Astrocyte (in vitro differentiated cells and primary cell): ENCODE measurements at regions not wholly inside any gene's neighbourhood (a gene's known extent, or its start where the extent isn't known, plus 50 kb on each side); places are given as distances from the start of the nearest gene placed in this dataset.

Source experiments
- DNase-seq: peaks from one replicate; pipeline ENCODE4 v3.0.0-alpha.2; 2010; ENCODE audit warnings: low read depth
- FAIRE-seq: peaks from 2 replicates; lab custom pipeline; 2011; peaks lifted over from hg19 to GRCh38; lab: Jason Lieb, UNC
- H2AFZ ChIP-seq: 2 replicates; pipeline ENCODE4 v1.6.0; 2012; ENCODE audit warnings: low read depth, low read length, inconsistent platforms
- H3K27ac ChIP-seq: 2 replicates; pipeline ENCODE4 v1.5.1; 2011; ENCODE audit warnings: low read depth, low read length, inconsistent platforms
- H3K27me3 ChIP-seq: 2 replicates; pipeline ENCODE4 v1.6.0; 2011; ENCODE audit warnings: low read length, inconsistent platforms; ENCODE audit not compliant: insufficient read depth
- H3K36me3 ChIP-seq: 2 replicates; pipeline ENCODE4 v1.5.1; 2011; ENCODE audit warnings: low read length, inconsistent platforms; ENCODE audit not compliant: insufficient read depth
- H3K4me1 ChIP-seq: 2 replicates; pipeline ENCODE4 v1.5.1; 2011; ENCODE audit warnings: low read length, inconsistent platforms; ENCODE audit not compliant: insufficient read depth
- H3K4me2 ChIP-seq: 2 replicates; pipeline ENCODE4 v1.6.0; 2012; ENCODE audit warnings: low read length, inconsistent platforms
- H3K4me3 ChIP-seq: 2 replicates; pipeline ENCODE4 v1.5.1; 2011; ENCODE audit warnings: low read depth, mild to moderate bottlenecking, low read length, inconsistent platforms; ENCODE audit not compliant: insufficient read depth
- H3K79me2 ChIP-seq: 2 replicates; pipeline ENCODE4 v1.6.0; 2012; ENCODE audit warnings: mild to moderate bottlenecking, low read length, inconsistent platforms; ENCODE audit not compliant: insufficient read depth
- H3K9ac ChIP-seq: 2 replicates; pipeline ENCODE4 v1.6.0; 2012; ENCODE audit warnings: mild to moderate bottlenecking, low read length, inconsistent platforms
- H3K9me3 ChIP-seq: 2 replicates; pipeline ENCODE4 v1.5.1; 2012; ENCODE audit warnings: low read depth, mild to moderate bottlenecking, low read length, inconsistent platforms; ENCODE audit not compliant: insufficient read depth
- H4K20me1 ChIP-seq: 2 replicates; pipeline ENCODE4 v1.6.0; 2012; ENCODE audit warnings: low read length, inconsistent platforms; ENCODE audit not compliant: insufficient read depth
- H3K27ac Mint-ChIP-seq: one replicate; pipeline ENCODE4 v1.8.0; 2021; ENCODE audit warnings: mild to moderate bottlenecking, mixed read lengths; ENCODE audit not compliant: unreplicated experiment
- H3K27me3 Mint-ChIP-seq: one replicate; pipeline ENCODE4 v1.8.0; 2021; ENCODE audit warnings: low read depth, mixed read lengths; ENCODE audit not compliant: unreplicated experiment
- H3K36me3 Mint-ChIP-seq: one replicate; pipeline ENCODE4 v1.8.0; 2021; ENCODE audit warnings: low read depth, mixed read lengths; ENCODE audit not compliant: unreplicated experiment
- H3K4me1 Mint-ChIP-seq: one replicate; pipeline ENCODE4 v1.8.0; 2021; ENCODE audit warnings: low read depth, mixed read lengths; ENCODE audit not compliant: unreplicated experiment
- H3K4me3 Mint-ChIP-seq: one replicate; pipeline ENCODE4 v1.8.0; 2021; ENCODE audit warnings: mild to moderate bottlenecking, moderate library complexity, mixed read lengths; ENCODE audit not compliant: unreplicated experiment
- H3K9me3 Mint-ChIP-seq: one replicate; pipeline ENCODE4 v1.8.0; 2021; ENCODE audit warnings: mild to moderate bottlenecking, mixed read lengths; ENCODE audit not compliant: unreplicated experiment
- EZH2 ChIP-seq: IDR thresholded peaks from 2 replicates; pipeline ENCODE4 v1.6.1; 2012; ENCODE audit warnings: mild to moderate bottlenecking, low read length, inconsistent platforms; ENCODE audit not compliant: insufficient read depth
- TF ChIP-seq, protein P1 (sequence below): IDR thresholded peaks from 2 replicates; pipeline ENCODE4 v1.5.1; 2011; ENCODE audit warnings: low read depth, mild to moderate bottlenecking, inconsistent platforms, low read length, moderate library complexity; ENCODE audit not compliant: insufficient read depth

DNA sequence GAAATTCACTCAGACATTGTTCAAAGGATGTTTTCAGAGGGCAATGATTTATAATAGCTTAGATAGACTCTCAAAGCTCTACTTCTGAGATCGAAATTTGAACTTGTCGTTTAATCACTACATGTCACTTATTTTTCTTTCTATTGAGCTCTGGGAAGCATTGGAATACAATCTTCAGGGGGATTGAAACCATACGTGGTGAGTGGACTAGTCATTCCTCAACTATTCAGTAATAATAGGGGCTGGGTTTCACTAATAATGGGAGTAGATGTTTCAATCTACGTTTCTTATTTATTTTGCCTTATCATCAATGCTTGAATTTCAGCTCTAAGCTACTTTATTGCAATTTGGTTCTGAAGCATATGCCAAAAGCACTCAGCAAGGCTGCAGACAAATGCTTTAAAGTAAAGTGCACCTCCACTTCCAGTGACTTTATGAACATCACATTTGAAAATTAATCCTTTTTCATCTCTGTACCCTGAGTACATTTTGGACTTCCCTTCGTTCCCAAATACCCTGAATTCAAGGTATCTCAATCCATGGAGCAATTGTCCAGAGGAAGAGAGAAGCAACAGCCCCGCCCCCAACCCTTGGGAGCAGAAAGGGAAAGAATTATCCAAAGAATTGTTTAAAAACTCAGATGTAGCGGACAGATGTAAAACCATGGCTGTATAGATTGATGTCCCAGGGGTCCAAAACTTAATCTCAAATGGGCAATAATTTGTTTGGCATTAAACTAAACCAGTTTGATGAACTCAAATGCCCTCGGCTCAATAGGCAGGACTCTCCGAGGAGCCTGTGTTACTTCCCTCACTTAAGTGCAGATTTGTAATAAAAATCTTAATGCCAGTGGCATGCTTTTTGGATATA lies 68.1 kb downstream of the HFE start:
- H3K4me1 Mint-ChIP-seq = peaks cover 5% of the 10 kb centered on the region
- Histone ChIP-seq H3K27ac (peak overlapping the region; percentile 45), H3K27me3 (no peaks in the 10 kb centered on the region), H2AFZ (peak overlapping the region; percentile 55), H3K36me3 (no peaks in the 10 kb centered on the region), H3K4me3 (peak overlapping the region; percentile 69), H3K4me1 (peaks cover 11% of the 10 kb centered on the region), H3K79me2 (peaks cover 6% of the 10 kb centered on the region), H3K9ac (peak overlapping the region; percentile 83), H3K4me2 (peak overlapping the region; percentile 84), H4K20me1 (peaks cover 19% of the 10 kb centered on the region), H3K9me3 (no peaks in the 10 kb centered on the region)
- no peaks in the 10 kb centered on the region for H3K9me3 Mint-ChIP-seq
- H3K27ac Mint-ChIP-seq = peak overlapping the region; percentile 93
- FAIRE-seq = no peak
- peak overlapping the region; percentile 93 for H3K4me3 Mint-ChIP-seq
- H3K36me3 Mint-ChIP-seq = peaks cover 1% of the 10 kb centered on the region
- TF ChIP-seq, protein P1, sequence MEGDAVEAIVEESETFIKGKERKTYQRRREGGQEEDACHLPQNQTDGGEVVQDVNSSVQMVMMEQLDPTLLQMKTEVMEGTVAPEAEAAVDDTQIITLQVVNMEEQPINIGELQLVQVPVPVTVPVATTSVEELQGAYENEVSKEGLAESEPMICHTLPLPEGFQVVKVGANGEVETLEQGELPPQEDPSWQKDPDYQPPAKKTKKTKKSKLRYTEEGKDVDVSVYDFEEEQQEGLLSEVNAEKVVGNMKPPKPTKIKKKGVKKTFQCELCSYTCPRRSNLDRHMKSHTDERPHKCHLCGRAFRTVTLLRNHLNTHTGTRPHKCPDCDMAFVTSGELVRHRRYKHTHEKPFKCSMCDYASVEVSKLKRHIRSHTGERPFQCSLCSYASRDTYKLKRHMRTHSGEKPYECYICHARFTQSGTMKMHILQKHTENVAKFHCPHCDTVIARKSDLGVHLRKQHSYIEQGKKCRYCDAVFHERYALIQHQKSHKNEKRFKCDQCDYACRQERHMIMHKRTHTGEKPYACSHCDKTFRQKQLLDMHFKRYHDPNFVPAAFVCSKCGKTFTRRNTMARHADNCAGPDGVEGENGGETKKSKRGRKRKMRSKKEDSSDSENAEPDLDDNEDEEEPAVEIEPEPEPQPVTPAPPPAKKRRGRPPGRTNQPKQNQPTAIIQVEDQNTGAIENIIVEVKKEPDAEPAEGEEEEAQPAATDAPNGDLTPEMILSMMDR = no peak
- TF ChIP-seq EZH2 = no peak
- H3K27me3 Mint-ChIP-seq = no peaks in the 10 kb centered on the region
- DNase-seq = no peak

DNA sequence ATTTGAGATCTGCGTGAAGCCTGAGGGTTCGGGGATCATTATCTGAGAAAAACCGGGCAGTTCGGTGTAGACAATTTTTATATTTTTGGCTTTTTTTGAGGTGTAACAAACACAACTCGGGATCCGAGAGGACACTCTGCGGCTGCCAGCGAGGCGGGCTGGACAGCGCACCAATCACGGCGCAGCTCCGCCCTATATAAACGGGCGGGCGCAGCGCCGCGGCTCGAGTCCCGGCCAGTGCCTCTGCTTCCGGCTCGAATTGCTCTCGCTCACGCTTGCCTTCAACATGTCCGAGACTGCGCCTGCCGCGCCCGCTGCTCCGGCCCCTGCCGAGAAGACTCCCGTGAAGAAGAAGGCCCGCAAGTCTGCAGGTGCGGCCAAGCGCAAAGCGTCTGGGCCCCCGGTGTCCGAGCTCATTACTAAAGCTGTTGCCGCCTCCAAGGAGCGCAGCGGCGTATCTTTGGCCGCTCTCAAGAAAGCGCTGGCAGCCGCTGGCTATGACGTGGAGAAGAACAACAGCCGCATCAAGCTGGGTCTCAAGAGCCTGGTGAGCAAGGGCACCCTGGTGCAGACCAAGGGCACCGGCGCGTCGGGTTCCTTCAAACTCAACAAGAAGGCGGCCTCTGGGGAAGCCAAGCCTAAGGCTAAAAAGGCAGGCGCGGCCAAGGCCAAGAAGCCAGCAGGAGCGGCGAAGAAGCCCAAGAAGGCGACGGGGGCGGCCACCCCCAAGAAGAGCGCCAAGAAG lies 69.0 kb downstream of the HFE start:
- peak overlapping the region; percentile 70 for H3K27ac ChIP-seq
- H3K36me3 Mint-ChIP-seq = no peaks in the 10 kb centered on the region
- H3K9me3 ChIP-seq = no peaks in the 10 kb centered on the region
- peak overlapping the region; percentile 83 for H3K9ac ChIP-seq
- H2AFZ ChIP-seq = peak overlapping the region; percentile 55
- H3K4me1 Mint-ChIP-seq = peaks cover 5% of the 10 kb centered on the region
- no peaks in the 10 kb centered on the region for H3K9me3 Mint-ChIP-seq
- no peaks in the 10 kb centered on the region for H3K27me3 Mint-ChIP-seq
- peaks cover 6% of the 10 kb centered on the region for H3K79me2 ChIP-seq
- H3K4me3 ChIP-seq = peak overlapping the region; percentile 69
- peak overlapping the region; percentile 84 for H3K4me2 ChIP-seq
- peak overlapping the region; percentile 93 for H3K27ac Mint-ChIP-seq
- DNase-seq (peak; percentile 65), FAIRE-seq (no peak)
- H3K4me1 ChIP-seq = peaks cover 11% of the 10 kb centered on the region
- H3K36me3 ChIP-seq = no peaks in the 10 kb centered on the region
- peaks cover 19% of the 10 kb centered on the region for H4K20me1 ChIP-seq
- H3K27me3 ChIP-seq = no peaks in the 10 kb centered on the region
- H3K4me3 Mint-ChIP-seq = peak overlapping the region; percentile 93
- no peak for TF ChIP-seq EZH2
- TF ChIP-seq, protein P1 = no peak
